Nucleus accumbens (tissue), 56 donors: ENCODE measurements at regions not wholly inside any gene's neighbourhood (a gene's known extent, or its start where the extent isn't known, plus 50 kb on each side); places are given as distances from the start of the nearest gene placed in this dataset.
"Not testable (repeated sequence)": the region's sequence is repeated elsewhere in the genome, so short reads cannot be mapped to it uniquely, and the experiment has no call there.

Experiments
- DNase-seq, 56 donors: peaks; one replicate each; lab custom pipeline; 2025; lab: John Stamatoyannopoulos, UW

DNA sequence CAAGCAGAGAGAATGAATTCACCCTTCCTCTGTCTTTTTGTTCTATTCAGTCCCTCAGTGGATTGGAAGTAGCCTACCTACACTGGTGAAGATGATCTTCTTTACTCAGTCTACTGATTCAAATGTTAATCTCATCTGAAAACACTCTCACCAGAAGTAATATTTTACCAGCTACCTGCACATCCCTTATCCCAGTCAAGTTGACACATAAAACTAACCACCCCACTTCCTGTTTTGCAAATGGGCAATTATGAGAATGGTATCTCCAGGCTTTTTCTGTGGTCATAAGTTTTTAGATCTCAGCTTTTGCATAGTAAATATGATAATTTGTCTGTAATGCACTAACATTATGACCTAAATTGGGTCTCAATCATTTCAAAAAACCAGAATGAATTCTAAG, 228.8 kb upstream of the ECI2 start:
- no peak for DNase-seq

GRCh38 chr6:4363656-4364055, 228.3 kb upstream of the ECI2 start:
- no peak for DNase-seq

DNA sequence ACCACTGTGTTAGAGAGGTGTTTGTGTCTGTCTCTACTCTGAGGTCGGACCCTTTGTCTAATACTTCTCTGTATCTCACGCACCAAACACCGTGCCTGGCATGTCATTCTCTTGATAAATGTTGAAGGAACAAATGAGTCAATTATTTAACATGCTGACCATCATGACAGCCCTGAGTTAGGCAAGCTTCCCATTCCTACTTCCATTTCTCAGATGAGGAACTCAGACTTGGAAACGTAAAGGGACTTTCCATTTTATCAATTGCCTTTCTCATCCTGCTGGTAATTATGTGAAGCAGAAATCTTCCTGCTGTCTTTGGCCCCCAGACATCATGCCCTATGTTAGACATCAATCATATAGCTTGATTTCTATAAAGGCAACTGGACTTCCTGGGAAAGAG, 227.0 kb upstream of the ECI2 start:
- DNase-seq = no peak

GRCh38 chr6:4360920-4361319, 225.5 kb upstream of the ECI2 start:
- DNase-seq = no peak

DNA sequence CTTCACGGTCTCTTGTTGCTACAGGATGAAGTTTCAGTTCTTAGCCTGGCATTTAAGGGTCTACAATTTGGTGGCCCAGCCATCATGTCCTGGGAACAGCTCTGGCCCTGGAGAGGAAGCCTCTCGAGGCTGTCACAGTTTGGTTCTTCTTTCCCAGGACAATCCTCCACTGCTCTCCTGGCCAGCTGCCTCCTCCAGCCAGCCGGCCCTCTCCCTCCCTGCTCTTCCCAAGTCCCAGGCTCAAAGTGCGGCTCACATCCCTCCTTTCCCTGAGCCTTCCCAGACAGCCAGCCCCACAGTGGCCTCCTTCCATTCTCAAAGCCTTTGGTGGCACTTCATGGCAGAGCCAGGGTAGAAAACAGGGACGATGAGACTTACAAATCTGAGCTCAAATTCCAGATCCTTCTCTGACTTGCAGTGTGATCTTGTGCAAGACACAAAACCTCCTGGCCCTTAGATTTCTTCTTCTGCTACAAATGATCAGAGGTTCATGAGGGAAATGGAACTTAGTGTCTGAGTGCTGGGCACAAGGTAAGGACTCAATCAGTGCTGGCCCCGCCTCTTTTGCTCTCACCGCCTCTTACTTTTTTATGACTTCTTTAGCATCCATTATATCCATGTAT, 223.8 kb upstream of the ECI2 start:
- no peak for DNase-seq

GRCh38 chr6:4358414-4359107, 223.2 kb upstream of the ECI2 start:
- DNase-seq = peak in 54 of 56 donors; percentile 7 to 95 (median 68)

DNA sequence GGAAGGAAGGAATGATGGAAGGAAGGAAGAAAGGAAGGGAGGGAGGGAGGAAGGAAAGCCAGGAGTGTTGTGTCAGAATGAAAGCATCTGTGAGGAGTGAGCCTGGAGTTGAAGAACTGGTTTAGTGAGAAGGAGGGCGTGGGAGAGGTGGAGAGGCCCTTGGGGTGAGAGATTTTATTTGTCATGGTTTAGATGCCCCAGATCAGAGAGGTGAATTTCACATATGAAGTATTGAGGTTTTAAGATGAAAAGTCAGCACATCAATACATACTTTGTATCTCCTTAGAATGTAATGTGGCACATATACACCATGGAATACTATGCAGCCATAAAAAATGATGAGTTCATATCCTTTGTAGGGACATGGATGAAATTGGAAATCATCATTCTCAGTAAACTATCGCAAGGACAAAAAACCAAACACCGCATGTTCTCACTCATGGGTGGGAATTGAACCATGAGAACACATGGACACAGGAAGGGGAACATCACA, 222.3 kb upstream of the ECI2 start:
- not testable (repeated sequence) for DNase-seq

DNA sequence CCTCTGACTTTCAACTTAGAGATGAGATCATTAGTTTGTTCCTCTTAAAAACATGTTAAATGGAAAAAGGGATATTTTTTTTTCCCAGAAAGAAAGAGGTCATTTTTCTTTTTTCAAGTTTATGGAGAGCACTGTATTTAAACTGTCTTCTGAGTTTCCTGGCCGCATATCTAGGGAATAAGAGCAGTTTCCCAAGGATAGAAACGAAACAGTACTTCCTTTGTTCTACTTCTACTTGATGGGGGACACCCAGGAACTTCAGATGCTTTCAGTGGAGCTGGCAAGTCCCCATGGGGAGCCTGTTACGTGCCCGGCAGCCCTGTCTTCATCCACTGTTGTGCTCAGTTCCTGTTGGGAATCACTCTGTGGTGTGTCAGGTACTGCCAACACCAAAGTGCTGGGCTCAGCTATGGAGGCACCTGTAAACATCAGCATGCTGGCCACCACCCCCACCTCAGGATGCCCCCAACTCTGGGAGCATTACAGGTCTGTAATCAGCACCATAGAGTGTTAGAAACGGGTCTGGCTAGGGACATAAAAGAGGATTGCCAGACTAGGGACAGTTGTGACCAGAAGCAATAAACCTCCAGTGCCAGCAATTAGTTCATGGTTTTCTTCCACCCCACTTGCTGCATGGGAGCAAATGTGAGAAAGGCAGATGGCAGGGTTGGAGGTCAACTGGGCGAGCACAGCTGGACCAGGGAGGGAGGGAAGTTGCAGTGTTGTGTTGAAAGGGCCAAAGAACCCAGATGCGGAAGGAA, 221.7 kb upstream of the ECI2 start:
- no peak for DNase-seq

DNA sequence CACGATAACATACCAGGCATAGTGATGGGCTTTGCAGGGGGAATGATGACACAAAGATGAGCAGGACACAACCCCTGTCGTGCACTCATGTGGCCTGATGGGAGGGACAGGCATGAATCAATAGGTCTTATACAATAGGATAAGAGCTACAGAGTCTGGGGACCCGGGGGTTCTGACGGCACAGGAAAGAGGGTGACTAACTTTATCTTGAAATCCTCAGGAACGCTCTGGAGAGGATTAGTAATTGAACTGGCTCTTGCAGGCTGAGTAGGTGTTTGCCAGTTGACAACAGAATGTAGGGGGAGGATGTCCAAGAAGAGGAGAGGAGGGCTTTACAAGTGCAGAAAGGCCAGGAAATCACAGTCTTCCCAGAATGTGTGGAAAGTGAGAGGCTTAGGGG, 219.9 kb upstream of the ECI2 start:
- DNase-seq = no peak

DNA sequence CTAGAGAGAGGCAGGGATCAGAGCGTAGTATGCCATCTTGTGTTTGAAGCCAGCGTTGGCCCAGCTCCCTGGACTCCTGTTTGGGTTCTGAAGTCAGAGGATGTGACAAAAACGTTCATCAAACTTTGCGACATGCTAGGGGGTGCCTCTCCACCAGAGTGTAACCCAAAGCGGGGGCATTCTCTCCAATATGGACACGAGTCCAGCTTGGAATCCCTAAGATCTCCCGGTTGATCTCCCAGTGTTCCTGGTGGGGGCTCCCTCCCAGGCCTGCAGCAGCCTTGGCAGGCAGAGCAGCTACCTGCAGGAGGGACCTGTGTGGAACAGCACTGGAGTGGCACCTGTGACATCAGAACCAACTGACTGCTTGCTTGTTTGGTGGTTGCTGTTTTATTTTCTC, 218.8 kb upstream of the ECI2 start:
- DNase-seq = no peak

GRCh38 chr6:4352731-4353130, 217.4 kb upstream of the ECI2 start:
- DNase-seq = peak in 2 of 56 donors; percentile 8 to 21

GRCh38 chr6:4352322-4352669, 216.9 kb upstream of the ECI2 start:
- DNase-seq = peak in 1 of 56 donors; percentile 21

- peak in 47 of 56 donors; percentile 3 to 95 (median 35) for DNase-seq
Observed at GRCh38 chr6:4351520-4352321, 216.3 kb upstream of the ECI2 start.

DNA sequence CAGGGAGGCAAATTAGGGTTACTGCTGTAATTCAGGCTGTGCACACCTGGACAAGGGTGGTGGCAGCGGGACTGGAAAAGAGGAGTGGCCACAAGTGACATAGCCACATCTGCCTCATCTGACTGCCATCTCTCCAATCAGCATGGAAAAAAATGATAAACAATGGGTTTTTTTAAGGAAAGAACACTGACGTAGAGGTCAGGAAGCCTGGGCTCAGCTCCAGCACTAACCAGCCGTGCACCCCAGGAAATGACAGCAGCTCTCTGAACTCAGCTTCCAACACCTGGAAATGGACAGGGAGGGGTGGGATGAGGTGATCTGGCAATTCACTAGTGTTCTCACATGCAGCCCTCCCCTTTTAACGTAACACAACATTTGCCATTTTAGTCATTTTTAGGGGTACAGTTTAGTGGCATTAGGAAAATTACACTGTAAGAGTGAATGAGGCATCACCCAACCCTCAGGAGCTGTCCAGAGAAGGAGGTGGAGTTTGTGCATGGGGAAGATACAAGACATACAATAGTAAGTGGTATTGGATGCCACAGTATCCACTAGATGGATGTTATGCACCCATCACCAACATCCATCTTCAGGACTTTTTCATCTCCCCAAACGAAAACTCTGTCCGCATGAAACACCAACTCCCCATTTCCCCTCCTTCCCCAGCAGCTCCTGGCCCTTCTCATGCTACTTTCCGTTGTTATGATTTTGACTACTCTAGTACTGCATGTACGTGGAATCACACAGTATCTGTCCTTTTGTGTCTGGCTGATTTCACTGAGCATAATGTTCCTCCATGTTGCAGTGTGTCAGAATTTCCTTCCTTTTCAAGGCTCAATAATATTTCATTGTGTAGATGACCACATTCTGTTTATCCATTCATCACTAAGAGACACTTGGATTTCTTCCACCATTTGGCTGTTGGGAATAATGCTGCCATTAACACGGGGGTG, 215.5 kb upstream of the ECI2 start:
- no peak for DNase-seq

GRCh38 chr6:4349931-4350330, 214.6 kb upstream of the ECI2 start:
- DNase-seq = no peak

DNA sequence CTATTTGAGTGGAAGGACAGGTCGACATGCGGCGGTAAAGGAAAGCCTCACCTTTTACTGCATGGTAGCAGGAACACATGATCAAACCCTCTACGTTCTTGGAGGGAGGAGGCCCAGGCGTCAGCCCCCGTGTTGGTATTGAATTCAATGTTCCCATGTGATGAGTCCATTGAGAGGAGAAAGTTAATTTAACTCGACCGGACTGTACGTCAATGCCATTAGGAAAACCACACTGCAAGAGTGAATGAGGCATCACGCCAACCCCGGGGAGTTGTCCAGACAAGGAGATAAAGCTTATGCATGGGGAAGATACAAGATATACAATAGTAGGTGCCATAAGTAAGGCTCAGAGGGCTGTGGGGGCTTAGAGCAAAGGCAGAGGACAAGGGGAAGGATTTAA, 213.9 kb upstream of the ECI2 start:
- no peak for DNase-seq

GRCh38 chr6:4348462-4349112, 213.2 kb upstream of the ECI2 start:
- DNase-seq = no peak

GRCh38 chr6:4347877-4348276, 212.5 kb upstream of the ECI2 start:
- no peak for DNase-seq

- no peak for DNase-seq
Observed at GRCh38 chr6:4346659-4347333, 211.4 kb upstream of the ECI2 start.
